ENCODE measurements at regions not wholly inside any gene's neighbourhood (a gene's known extent, or its start where the extent isn't known, plus 50 kb on each side); places are given as distances from the start of the nearest gene placed in this dataset.
"Not testable (repeated sequence)": the region's sequence is repeated elsewhere in the genome, so short reads cannot be mapped to it uniquely, and the experiment has no call there.

DNA sequence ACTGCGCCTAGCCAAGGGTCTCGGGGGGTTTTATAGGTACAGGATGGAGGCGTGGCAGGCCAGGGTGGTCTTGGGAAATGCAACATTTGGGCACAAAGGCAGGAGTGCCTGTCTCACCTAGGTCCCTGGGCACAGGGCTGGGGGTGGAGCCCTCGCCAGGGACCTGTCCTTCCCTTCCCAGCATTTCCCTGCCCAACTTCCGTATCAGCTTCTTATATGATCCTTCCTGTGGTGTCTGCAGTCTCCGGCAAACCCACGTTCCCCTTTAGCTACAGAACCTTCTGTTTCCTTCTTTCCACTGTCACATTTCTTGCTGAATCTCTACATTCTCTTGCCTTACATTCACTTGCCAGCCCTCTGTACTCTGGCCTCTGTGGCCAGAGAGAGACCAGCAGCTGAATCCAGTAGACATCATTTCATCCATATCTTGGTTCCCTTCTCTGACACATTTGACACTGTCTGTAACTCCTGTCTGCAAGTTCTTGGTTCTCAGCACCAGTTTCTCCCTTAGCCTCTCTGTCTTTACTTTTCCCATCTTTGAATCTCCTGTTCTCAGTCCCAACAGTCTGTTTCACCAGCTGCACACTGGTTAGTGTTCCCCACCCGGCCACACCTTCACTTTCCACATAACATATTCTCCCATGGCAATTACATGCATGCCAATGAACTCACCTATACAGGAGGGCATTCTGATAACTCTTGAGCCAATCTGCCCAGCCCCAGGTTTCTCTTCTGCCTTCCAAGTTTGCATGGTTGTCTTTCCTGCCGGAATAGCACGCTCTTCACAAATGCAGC lies 134.7 kb upstream of the ZNF608 start:
- intact Hi-C loops (cut with micrococcal nuclease): no loop called here
- Mint-ChIP-seq H3K4me1 (ENCODE audit: low read depth) (no peaks in the 10 kb centered on the region), H3K4me3 (no peak overlapping the region), H3K27me3 (no peaks in the 10 kb centered on the region), H3K36me3 (no peaks in the 10 kb centered on the region), H3K9me3 (no peaks in the 10 kb centered on the region), H3K27ac (no peak overlapping the region)
- no peak for DNase-seq
- POLR2A ChIA-PET: no interaction called here
- CTCF ChIA-PET: no interaction called here

- H3K36me3 Mint-ChIP-seq: no peaks in the 10 kb centered on the region
- no peak overlapping the region for H3K27ac Mint-ChIP-seq
- intact Hi-C loops (cut with micrococcal nuclease): no loop called here
- H3K4me1 Mint-ChIP-seq (ENCODE audit: low read depth): no peaks in the 10 kb centered on the region
- no peaks in the 10 kb centered on the region for H3K27me3 Mint-ChIP-seq
- CTCF ChIA-PET: no interaction called here
- no peak overlapping the region for H3K4me3 Mint-ChIP-seq
- DNase-seq: no peak
- no peaks in the 10 kb centered on the region for H3K9me3 Mint-ChIP-seq
- POLR2A ChIA-PET: no interaction called here
Measured at GRCh38 chr5:124883681-124884080, 137.2 kb upstream of the ZNF608 start.

GRCh38 chr5:124884114-124884513 lies 137.7 kb upstream of the ZNF608 start:
- ChIA-PET CTCF (no interaction called here), POLR2A (no interaction called here)
- Mint-ChIP-seq H3K4me3 (no peak overlapping the region), H3K4me1 (ENCODE audit: low read depth) (no peaks in the 10 kb centered on the region), H3K27ac (no peak overlapping the region), H3K9me3 (no peaks in the 10 kb centered on the region), H3K36me3 (no peaks in the 10 kb centered on the region), H3K27me3 (no peaks in the 10 kb centered on the region)
- DNase-seq: no peak
- intact Hi-C loops (cut with micrococcal nuclease): no loop called here

DNA sequence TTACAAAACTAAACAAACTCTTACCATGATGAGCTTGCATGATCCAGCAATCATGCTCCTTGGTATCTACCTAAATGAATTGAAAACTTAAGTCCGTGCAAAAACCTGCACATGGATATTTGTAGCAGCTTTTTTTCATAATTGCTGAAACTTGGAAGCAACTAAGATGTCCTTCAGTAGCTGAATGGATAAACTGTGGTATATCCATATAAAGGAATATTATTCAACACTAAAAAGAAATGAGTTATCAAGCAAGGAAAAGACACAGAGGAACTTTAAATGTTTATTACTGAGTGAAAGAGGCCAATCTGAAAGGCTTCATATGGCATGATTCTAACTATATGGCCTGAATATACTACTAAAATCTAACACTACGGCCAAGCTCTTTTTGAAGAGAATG lies 139.1 kb upstream of the ZNF608 start:
- H3K4me3 Mint-ChIP-seq: no peak overlapping the region
- DNase-seq: no peak
- CTCF ChIA-PET: no interaction called here
- no peak overlapping the region for H3K27ac Mint-ChIP-seq
- no peaks in the 10 kb centered on the region for H3K27me3 Mint-ChIP-seq
- no peaks in the 10 kb centered on the region for H3K36me3 Mint-ChIP-seq
- intact Hi-C loops (cut with micrococcal nuclease): no loop called here
- no peaks in the 10 kb centered on the region for H3K4me1 Mint-ChIP-seq (ENCODE audit: low read depth)
- POLR2A ChIA-PET: no interaction called here
- H3K9me3 Mint-ChIP-seq: no peaks in the 10 kb centered on the region

DNA sequence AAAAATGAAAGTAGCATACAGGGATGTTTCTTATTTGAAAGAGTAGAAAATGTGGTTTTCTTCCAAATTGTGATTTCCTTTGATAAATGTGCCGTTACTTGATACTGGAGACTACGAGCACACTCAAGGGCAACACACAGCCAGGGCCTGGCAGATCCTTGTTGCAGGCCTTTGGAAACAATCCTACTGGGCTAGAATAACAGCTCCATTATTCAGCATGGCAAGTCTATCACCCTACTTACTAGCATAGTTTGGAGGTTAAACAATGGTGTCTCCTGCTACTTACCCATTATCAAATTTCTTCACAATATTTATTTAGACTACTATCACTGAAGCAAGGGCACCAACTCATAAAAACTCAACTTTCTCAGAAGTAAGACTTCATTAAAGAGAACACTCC lies 140.8 kb upstream of the ZNF608 start:
- no peaks in the 10 kb centered on the region for H3K27me3 Mint-ChIP-seq
- CTCF ChIA-PET: no interaction called here
- intact Hi-C loops (cut with micrococcal nuclease): no loop called here

DNA sequence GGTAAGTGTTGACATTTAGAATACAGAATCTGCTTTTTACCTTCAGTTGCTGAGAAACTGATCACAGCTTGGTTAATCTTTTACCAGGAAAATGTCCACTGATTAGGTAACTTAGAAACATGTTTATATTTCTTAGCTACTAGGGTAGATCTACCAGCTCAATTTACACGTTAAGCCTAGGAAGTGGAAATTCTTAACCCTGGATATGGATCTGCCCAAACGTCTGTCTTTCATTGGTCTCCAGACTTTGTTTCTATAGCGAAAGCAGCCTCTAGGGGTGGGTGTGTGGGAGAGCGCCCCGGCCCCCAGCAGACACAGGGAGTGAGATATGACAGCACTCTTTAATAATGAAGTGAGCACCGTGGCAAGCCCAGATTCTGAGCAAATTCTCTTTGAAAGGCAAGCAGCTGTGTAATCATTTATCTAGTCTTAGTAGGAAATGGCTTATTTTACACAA lies 141.6 kb upstream of the ZNF608 start:
- DNase-seq: no peak
- H3K4me3 Mint-ChIP-seq: no peak overlapping the region
- intact Hi-C loops (cut with micrococcal nuclease): no loop called here
- CTCF ChIA-PET: no interaction called here
- peaks cover 4% of the 10 kb centered on the region for H3K9me3 Mint-ChIP-seq
- no peaks in the 10 kb centered on the region for H3K27me3 Mint-ChIP-seq
- POLR2A ChIA-PET: no interaction called here
- H3K27ac Mint-ChIP-seq: no peak overlapping the region
- H3K36me3 Mint-ChIP-seq: no peaks in the 10 kb centered on the region
- H3K4me1 Mint-ChIP-seq (ENCODE audit: low read depth): no peaks in the 10 kb centered on the region

More for the DNA sequence above, 140.8 kb upstream of the ZNF608 start:
- Mint-ChIP-seq H3K4me3 (no peak overlapping the region), H3K36me3 (no peaks in the 10 kb centered on the region), H3K9me3 (no peaks in the 10 kb centered on the region), H3K4me1 (ENCODE audit: low read depth) (no peaks in the 10 kb centered on the region), H3K27ac (no peak overlapping the region)
- DNase-seq: no peak
- POLR2A ChIA-PET: no interaction called here

DNA sequence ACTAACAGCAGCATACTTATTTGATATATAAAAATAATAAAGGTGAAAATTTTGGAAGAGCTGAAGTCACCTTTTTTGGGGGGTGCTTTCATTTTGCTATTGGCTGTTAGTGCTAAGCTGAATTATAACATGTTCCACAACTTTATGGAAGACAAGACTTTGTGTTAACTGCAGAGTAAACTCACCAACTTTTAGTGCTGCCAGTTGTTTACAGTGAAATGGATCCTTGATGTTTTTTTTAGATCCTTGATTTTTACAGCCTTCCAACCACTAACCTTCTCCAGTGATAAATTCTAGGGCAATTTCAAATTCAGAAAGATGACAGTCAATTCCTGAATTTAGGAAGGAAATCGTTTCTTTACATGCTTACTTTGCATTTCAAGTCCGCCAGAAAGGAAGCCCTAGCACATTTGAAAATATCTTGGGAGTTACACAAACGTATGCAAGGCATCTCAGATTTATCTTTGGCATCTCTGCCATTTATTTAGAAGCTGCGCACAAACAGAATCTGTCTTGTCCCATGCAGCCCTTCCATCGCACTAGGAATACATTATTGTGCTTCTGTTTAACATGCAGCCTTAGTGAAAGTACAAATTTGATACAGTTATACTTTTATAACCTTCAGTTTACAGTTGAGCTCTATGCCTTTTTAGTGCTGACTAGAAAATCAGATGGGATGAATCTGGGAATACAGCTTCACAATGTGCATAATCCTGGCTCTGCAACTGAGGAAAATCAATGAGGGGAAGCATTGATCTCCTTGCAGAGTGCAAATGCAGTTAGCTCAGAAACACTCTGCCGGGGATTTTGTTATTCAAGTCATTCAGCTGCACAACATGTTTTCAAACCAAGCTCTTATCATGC lies 142.4 kb upstream of the ZNF608 start:
- Mint-ChIP-seq H3K4me3 (no peak overlapping the region), H3K9me3 (peaks cover 4% of the 10 kb centered on the region), H3K27me3 (no peaks in the 10 kb centered on the region), H3K36me3 (no peaks in the 10 kb centered on the region), H3K4me1 (ENCODE audit: low read depth) (no peaks in the 10 kb centered on the region), H3K27ac (no peak overlapping the region)
- DNase-seq: no peak
- intact Hi-C loops (cut with micrococcal nuclease): no loop called here
- CTCF ChIA-PET: no interaction called here
- POLR2A ChIA-PET: no interaction called here

- CTCF ChIA-PET: no interaction called here
Measured at GRCh38 chr5:124889486-124889825, 143.0 kb upstream of the ZNF608 start.

DNA sequence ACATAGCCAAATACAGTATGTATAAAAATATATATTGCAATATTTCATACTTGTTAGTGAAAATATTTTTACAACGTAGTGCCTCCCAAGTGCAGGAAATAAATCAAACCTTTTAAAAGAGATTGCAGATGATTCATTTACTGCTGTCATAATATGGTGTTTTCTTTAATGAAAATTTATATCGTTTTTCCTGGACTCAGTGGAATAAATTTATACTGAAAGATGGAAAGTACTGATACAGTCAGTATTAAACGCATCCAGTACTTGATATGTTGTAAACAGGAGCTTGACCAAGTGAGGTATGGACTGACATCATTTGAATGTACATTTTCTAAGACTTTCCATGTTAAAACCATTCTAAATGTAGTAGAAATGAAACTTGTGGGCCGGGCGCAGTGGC lies 143.4 kb upstream of the ZNF608 start:
- Mint-ChIP-seq H3K9me3 (peaks cover 4% of the 10 kb centered on the region), H3K4me3 (no peak overlapping the region), H3K27ac (no peak overlapping the region), H3K4me1 (ENCODE audit: low read depth) (no peaks in the 10 kb centered on the region), H3K27me3 (no peaks in the 10 kb centered on the region), H3K36me3 (no peaks in the 10 kb centered on the region)
- ChIA-PET CTCF (no interaction called here), POLR2A (no interaction called here)
- DNase-seq: no peak
- intact Hi-C loops (cut with micrococcal nuclease): no loop called here

More at GRCh38 chr5:124889486-124889825, 143.0 kb upstream of the ZNF608 start:
- Mint-ChIP-seq H3K27me3 (no peaks in the 10 kb centered on the region), H3K36me3 (no peaks in the 10 kb centered on the region), H3K9me3 (peaks cover 4% of the 10 kb centered on the region), H3K4me1 (ENCODE audit: low read depth) (no peaks in the 10 kb centered on the region), H3K27ac (no peak overlapping the region), H3K4me3 (no peak overlapping the region)
- no peak for DNase-seq
- intact Hi-C loops (cut with micrococcal nuclease): no loop called here
- POLR2A ChIA-PET: no interaction called here

GRCh38 chr5:124890442-124890841 lies 144.0 kb upstream of the ZNF608 start:
- POLR2A ChIA-PET; DNase-seq; H3K9me3 Mint-ChIP-seq; H3K4me1 Mint-ChIP-seq (ENCODE audit: low read depth); H3K4me3 Mint-ChIP-seq; H3K27ac Mint-ChIP-seq; intact Hi-C loops (cut with micrococcal nuclease); H3K27me3 Mint-ChIP-seq; H3K36me3 Mint-ChIP-seq; CTCF ChIA-PET: not testable (repeated sequence)

GRCh38 chr5:124891179-124891578 lies 144.7 kb upstream of the ZNF608 start:
- CTCF ChIA-PET: no interaction called here
- DNase-seq: no peak

DNA sequence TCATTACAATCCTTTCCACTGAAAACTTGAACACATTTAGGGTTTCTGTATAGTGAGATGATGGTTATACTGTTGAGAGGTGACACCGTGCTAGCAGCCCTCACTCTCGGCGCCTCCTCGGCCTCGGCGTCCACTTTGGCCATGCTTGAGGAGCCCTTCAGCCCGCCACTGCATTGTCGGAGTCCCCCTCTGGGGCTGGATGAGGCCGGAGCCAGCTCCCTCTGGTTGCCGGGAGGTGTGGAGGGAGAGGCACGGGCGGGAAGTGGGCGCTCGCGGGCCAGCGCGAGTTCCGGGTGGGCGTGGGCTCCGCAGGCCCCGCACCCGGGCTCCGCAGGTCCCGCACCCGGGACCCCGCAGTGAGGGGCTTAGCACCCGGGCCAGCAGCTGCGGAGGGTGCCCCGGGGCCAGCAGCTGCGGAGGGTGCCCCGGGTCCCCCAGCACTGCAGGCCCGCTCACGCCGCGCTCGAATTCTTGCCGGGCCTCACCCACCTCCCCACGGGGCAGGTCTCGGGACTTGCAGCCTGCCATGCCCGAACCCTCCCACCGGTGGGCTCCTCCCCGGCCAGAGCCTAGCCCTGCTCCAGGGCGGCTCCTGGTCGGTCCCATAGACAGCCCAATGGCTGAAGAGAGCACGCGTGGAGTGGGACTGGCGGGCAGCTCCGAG lies 145.9 kb upstream of the ZNF608 start:
- Mint-ChIP-seq H3K36me3 (no peaks in the 10 kb centered on the region), H3K4me1 (ENCODE audit: low read depth) (no peaks in the 10 kb centered on the region), H3K4me3 (no peak overlapping the region), H3K27ac (no peak overlapping the region), H3K9me3 (peaks cover 4% of the 10 kb centered on the region), H3K27me3 (no peaks in the 10 kb centered on the region)
- no peak for DNase-seq
- intact Hi-C loops (cut with micrococcal nuclease): no loop called here
- ChIA-PET POLR2A (no interaction called here), CTCF (no interaction called here)

More at GRCh38 chr5:124891179-124891578, 144.7 kb upstream of the ZNF608 start:
- H3K27me3 Mint-ChIP-seq: no peaks in the 10 kb centered on the region
- no peaks in the 10 kb centered on the region for H3K4me1 Mint-ChIP-seq (ENCODE audit: low read depth)
- H3K4me3 Mint-ChIP-seq: no peak overlapping the region
- POLR2A ChIA-PET: no interaction called here
- intact Hi-C loops (cut with micrococcal nuclease): no loop called here
- no peak overlapping the region for H3K27ac Mint-ChIP-seq
- no peaks in the 10 kb centered on the region for H3K36me3 Mint-ChIP-seq
- H3K9me3 Mint-ChIP-seq: peaks cover 4% of the 10 kb centered on the region

All from activated CD4-positive, alpha-beta memory T cell treated with anti-CD3 and anti-CD28 coated beads for 36 hours (primary cell).